Esophagus squamous epithelium (tissue), 4 donors: ENCODE measurements at regions not wholly inside any gene's neighbourhood (a gene's known extent, or its start where the extent isn't known, plus 50 kb on each side); places are given as distances from the start of the nearest gene placed in this dataset.

Experiments
- CTCF ChIP-seq, 6 experiments: fragments of 450-650 bp in 4 of 6; fragments of 200-600 bp in 2 of 6; sonication (generic) in 2 of 6; IDR thresholded peaks; one replicate each; pipeline ENCODE4 v1.5.1; 2016 to 2019; ENCODE audit warnings: antibody characterized with exemption in 6 of 6, mild to moderate bottlenecking in 4 of 6, moderate library complexity in 4 of 6
- POLR2A ChIP-seq, 4 donors: fragments of 450-650 bp; IDR thresholded peaks; one replicate each; pipeline ENCODE4 v1.6.1; 2017; ENCODE audit warnings: antibody characterized with exemption in 4 of 4, mild to moderate bottlenecking in 4 of 4, moderate library complexity in 3 of 4

GRCh38 chr3:66128623-66129022, 89.9 kb upstream of the MAGI1 start:
- TF ChIP-seq CTCF (IDR thresholded peaks at IDR 0.05) = no peak
- no peak for TF ChIP-seq POLR2A (IDR thresholded peaks at IDR 0.05)
